HG03520 (cell line): ENCODE measurements at regions not wholly inside any gene's neighbourhood (a gene's known extent, or its start where the extent isn't known, plus 50 kb on each side); places are given as distances from the start of the nearest gene placed in this dataset.

Experiments used
- ATAC-seq: cut with Tn5 transposase; IDR thresholded peaks from one replicate; pipeline ENCODE4 v1.9.1; 2021; ENCODE audit warnings: mild to moderate bottlenecking, moderate library complexity; ENCODE audit not compliant: unreplicated experiment

- no peak for ATAC-seq
These were observed 275.2 kb downstream of the BAMBI start for GRCh38 chr10:28952523-28952922.

DNA sequence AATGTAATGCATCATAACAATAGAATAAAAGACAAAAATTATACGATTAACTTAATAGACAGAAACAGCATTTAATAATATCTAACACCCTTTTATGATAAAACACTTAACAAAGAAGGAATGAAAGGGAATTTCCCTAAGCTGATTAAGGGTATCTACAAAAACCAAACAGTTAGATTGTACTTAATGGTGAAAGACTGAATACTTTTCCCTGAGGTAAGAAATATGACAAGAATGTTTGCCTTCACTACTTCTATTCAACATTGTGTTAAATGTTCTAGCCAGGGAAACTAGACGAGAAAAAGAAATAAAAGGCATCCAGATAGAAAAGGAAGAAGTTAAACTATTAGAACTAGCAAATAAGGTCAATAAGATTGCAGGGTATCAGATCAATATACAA is 276.9 kb downstream of the BAMBI start:
- ATAC-seq = no peak

GRCh38 chr10:28958468-28958867 is 281.1 kb downstream of the BAMBI start:
- ATAC-seq = no peak

DNA sequence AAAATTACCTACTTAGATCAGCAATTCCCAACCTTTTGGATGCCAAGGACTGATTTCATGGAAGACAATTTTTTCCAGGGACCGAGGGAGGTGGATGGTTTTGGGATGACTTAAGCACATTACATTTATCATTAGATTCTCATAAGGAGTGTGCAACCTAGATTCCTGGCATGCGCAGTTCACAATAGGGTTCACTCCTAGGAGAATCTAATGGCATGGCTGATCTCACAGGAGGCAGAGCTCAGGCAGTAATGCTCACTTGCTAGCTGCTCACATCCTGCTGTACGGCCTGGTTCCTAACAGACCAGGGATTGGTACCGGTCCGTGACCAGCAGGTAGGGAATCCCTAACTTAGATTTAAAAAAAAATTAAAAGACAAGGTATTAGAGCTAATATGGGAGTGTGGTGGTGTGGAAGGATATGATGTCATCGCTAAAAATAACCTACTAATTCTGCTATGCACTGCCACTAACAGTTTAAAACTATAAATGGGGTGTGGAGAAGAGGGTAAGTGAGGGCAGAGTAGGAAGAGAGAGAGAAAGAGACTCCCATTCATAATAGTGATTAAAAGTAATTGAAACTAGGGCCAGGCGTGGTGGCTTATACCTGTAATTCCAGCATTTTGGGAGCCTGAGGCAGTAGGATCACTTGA is 282.7 kb downstream of the BAMBI start:
- ATAC-seq = no peak

GRCh38 chr10:28962768-28963167 is 285.4 kb downstream of the BAMBI start:
- ATAC-seq = no peak

- ATAC-seq = no peak
These were observed 286.4 kb downstream of the BAMBI start for GRCh38 chr10:28963539-28964221.

DNA sequence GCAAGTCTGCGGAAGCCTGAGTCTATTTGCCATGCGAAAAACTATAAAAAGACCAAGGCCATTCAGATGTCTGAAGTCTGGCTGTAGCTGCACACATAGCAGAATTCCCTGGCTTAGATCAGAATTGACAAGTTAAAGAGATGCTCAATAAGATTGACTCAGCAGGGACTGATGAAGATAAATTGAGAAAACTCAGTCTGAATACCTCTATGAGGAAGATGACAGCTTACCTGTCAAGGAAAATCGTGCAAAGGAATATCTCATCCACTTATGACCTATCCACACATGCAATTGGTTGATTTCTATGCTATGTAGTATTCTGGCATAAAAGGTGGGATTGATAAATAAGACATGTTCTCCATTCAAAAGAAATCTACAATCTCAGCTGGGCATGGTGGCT is 288.6 kb downstream of the BAMBI start:
- ATAC-seq = no peak

GRCh38 chr10:28967031-28967430 is 289.7 kb downstream of the BAMBI start:
- ATAC-seq = no peak

DNA sequence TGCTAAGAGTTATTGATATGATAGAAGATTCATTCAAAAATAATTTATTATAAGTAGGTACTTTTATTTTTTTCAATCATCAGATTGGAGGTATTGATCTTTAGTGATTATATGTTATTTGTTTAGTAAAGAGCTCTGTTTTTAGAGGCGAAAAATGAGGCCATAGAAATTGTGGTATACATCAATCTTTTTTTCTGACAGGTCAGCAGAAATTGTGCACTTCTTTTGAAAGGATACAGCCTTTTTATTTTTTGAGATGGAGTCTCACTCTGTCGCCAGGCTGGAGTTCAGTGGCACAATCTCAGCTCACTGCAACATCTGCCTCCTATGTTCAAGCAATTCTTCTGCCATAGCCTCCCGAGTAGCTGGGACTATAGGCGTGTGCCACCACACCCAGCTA is 292.1 kb downstream of the BAMBI start:
- no peak for ATAC-seq

GRCh38 chr10:28970231-28970630 is 292.9 kb downstream of the BAMBI start:
- ATAC-seq = no peak

GRCh38 chr10:28971255-28971654 is 293.9 kb downstream of the BAMBI start:
- ATAC-seq = no peak

GRCh38 chr10:28971764-28972163 is 294.4 kb downstream of the BAMBI start:
- no peak for ATAC-seq

- ATAC-seq = no peak
These were observed 296.1 kb downstream of the BAMBI start for GRCh38 chr10:28973309-28973972.

DNA sequence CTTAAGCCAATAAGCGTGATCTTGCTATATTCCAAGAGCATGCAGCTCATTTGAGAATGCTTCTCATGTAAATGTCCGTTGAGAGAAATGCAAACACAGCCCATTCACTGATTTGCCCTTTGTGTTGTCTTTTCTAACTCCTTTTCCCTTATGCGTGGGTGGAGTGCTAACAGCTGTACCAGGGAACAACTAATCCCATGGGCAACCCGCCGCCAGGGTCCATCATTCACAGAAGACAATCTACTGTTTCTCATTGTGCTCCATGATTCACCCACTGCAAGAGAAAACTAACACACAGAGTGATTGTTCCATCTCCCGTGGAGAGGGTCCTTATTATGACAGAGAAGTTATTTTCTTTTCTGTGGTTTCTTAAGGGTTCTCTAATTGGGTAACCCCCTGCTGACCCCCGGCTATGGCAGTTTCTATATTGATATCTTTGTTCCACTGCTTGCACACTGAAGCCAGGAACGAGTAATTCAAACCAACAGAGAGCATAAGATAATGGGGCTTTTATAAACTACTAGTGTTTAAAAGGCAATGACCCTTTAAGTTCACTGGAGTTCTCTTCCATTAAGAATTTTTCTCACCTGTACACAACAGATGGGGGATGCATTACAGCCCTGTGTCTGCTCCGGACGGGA is 298.7 kb downstream of the BAMBI start:
- ATAC-seq = no peak

- no peak for ATAC-seq
These were observed 300.2 kb downstream of the BAMBI start for GRCh38 chr10:28977518-28977917.

DNA sequence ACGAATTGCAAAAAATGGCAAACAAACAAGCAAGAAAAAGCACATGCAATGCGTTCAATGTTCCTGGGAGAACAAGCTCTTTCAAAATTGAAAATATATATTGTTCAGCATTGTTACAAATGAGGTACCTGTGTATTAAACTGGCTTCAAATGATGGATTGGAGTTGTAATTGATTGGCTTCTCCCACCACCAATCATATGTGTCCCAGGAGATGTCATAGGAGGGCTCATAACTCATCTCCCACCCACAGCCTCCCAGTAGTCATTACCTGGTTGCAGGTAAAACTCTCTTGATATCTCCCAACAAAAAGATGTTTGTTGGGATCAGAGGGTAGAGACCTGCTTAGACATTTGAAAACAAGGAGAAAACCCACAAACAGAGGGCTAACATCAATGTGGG is 302.9 kb downstream of the BAMBI start:
- ATAC-seq = no peak

DNA sequence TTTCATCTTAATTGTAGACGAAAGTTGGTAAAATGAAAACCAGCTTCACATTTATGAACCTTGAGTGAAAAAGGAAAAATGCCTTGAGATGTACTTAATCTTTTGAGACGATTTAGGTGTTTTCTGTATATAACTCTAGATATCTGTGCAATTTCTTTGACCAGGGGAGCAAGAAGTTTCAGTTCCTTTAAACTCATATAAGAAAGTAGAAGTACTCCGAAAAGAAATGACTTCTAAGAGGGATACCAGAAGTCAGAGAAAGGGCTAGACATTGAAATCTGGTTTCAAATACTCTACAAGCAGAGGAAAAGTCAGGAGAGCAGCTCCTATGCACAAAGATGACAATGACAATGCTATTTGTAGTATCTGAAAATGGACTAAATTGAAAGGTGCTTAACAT is 303.7 kb downstream of the BAMBI start:
- peak; percentile 50 for ATAC-seq

GRCh38 chr10:28982974-28983373 is 305.7 kb downstream of the BAMBI start:
- no peak for ATAC-seq

DNA sequence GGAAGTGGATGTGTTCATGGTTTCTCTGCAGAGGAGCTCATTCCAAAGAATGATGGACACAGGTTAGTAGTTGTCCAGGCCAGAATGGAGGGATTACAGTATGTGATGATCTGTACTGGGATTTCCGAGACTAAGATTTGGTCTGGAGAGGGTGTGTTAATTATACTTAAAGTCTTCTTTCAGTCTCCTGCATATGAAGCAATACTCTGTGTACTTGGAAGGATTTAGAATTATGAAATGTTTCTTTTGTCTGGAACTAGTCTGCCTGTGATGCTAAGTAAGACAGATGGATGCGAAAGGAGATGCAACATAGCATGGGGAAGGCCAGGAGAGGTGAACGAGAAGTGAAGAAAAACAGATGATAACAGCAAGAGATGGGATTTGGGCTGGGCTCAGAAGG is 305.1 kb upstream of the LYZL1 start:
- no peak for ATAC-seq

- ATAC-seq = peak; percentile 82
These were observed 304.4 kb upstream of the LYZL1 start for GRCh38 chr10:28984431-28984830.

- ATAC-seq = no peak
These were observed 303.6 kb upstream of the LYZL1 start for GRCh38 chr10:28985137-28985885.
